Neutrophil (primary cell): ENCODE measurements at regions not wholly inside any gene's neighbourhood (a gene's known extent, or its start where the extent isn't known, plus 50 kb on each side); places are given as distances from the start of the nearest gene placed in this dataset.

Experiments
- H3K27ac ChIP-seq: fragments of 200-600 bp; sonication (generic); 2 replicates; pipeline ENCODE4 v1.5.1; 2016; ENCODE audit warnings: mild to moderate bottlenecking, moderate library complexity
- H3K27me3 ChIP-seq: fragments of 200-600 bp; sonication (generic); 2 replicates; pipeline ENCODE4 v1.6.0; 2016; ENCODE audit warnings: mild to moderate bottlenecking
- H3K36me3 ChIP-seq: fragments of 200-600 bp; sonication (generic); 2 replicates; pipeline ENCODE4 v1.5.1; 2017
- H3K4me1 ChIP-seq, 2 experiments: fragments of 200-600 bp in 1 of 2; sonication (generic) in 1 of 2; 1 replicate in 1 of 2; 2 replicates in 1 of 2; pipeline versions ENCODE4 v1.5.1 to v1.6.1; 2013 to 2016; ENCODE audit warnings: low read depth in 1 of 2, low read length in 1 of 2, mild to moderate bottlenecking in 1 of 2, moderate library complexity in 1 of 2; ENCODE audit not compliant: control insufficient read depth in 1 of 2, insufficient read depth in 1 of 2
- H3K4me3 ChIP-seq, 2 experiments: fragments of 200-600 bp in 1 of 2; sonication (generic) in 1 of 2; 1 replicate in 1 of 2; 2 replicates in 1 of 2; pipeline ENCODE4 v1.5.1; 2013 to 2016; ENCODE audit warnings: low read depth in 1 of 2, low read length in 1 of 2, mild to moderate bottlenecking in 1 of 2, moderate library complexity in 1 of 2
- H3K9me3 ChIP-seq: fragments of 200-600 bp; sonication (generic); 2 replicates; pipeline ENCODE4 v1.5.1; 2016
- CTCF ChIP-seq: fragments of 200-600 bp; sonication (generic); IDR thresholded peaks from 2 replicates; pipeline ENCODE4 v1.5.1; 2016; ENCODE audit warnings: antibody characterized with exemption

- Histone ChIP-seq H3K9me3 (no peaks in the 10 kb centered on the region), H3K4me1 (no peaks in the 10 kb centered on the region), H3K27me3 (no peaks in the 10 kb centered on the region), H3K4me3 (no peak overlapping the region), H3K36me3 (no peaks in the 10 kb centered on the region), H3K27ac (no peak overlapping the region)
- TF ChIP-seq CTCF = peak; percentile 29
Observed at GRCh38 chr22:22810018-22810427, 77.6 kb upstream of the IGLL5 start.

GRCh38 chr22:22810471-22810870 lies 77.1 kb upstream of the IGLL5 start:
- no peak overlapping the region for H3K4me3 ChIP-seq
- no peaks in the 10 kb centered on the region for H3K36me3 ChIP-seq
- no peaks in the 10 kb centered on the region for H3K4me1 ChIP-seq
- H3K27ac ChIP-seq = no peak overlapping the region
- no peaks in the 10 kb centered on the region for H3K27me3 ChIP-seq
- TF ChIP-seq CTCF = no peak
- H3K9me3 ChIP-seq = no peaks in the 10 kb centered on the region

GRCh38 chr22:22811016-22812009 lies 76.3 kb upstream of the IGLL5 start:
- Histone ChIP-seq H3K4me3 (no peak overlapping the region), H3K36me3 (no peaks in the 10 kb centered on the region), H3K4me1 (no peaks in the 10 kb centered on the region), H3K27ac (no peak overlapping the region), H3K9me3 (no peaks in the 10 kb centered on the region), H3K27me3 (no peaks in the 10 kb centered on the region)
- TF ChIP-seq CTCF = no peak

GRCh38 chr22:22812031-22812905 lies 75.3 kb upstream of the IGLL5 start:
- H3K4me3 ChIP-seq = no peak overlapping the region
- no peaks in the 10 kb centered on the region for H3K9me3 ChIP-seq
- no peaks in the 10 kb centered on the region for H3K27me3 ChIP-seq
- no peaks in the 10 kb centered on the region for H3K4me1 ChIP-seq
- no peaks in the 10 kb centered on the region for H3K36me3 ChIP-seq
- TF ChIP-seq CTCF = no peak
- H3K27ac ChIP-seq = no peak overlapping the region

- no peak for TF ChIP-seq CTCF
- no peaks in the 10 kb centered on the region for H3K9me3 ChIP-seq
- no peaks in the 10 kb centered on the region for H3K4me1 ChIP-seq
- no peaks in the 10 kb centered on the region for H3K27me3 ChIP-seq
- no peaks in the 10 kb centered on the region for H3K36me3 ChIP-seq
- H3K27ac ChIP-seq = no peak overlapping the region
- no peak overlapping the region for H3K4me3 ChIP-seq
Observed at GRCh38 chr22:22813126-22814075, 74.2 kb upstream of the IGLL5 start.
